A673 (cell line): ENCODE measurements at regions not wholly inside any gene's neighbourhood (a gene's known extent, or its start where the extent isn't known, plus 50 kb on each side); places are given as distances from the start of the nearest gene placed in this dataset.

ENCODE experiments used
- EZH2 ChIP-seq: fragments of 200-600 bp; sonication (generic); IDR thresholded peaks from 2 replicates; pipeline ENCODE4 v1.6.1; 2017; ENCODE audit warnings: borderline replicate concordance, low read depth, mild to moderate bottlenecking, mixed read lengths, antibody characterized with exemption, low read length; ENCODE audit not compliant: poor library complexity, severe bottlenecking
- TF ChIP-seq, protein P1 (sequence below): fragments of 300-800, 200-600 bp; sonication (generic); conservative IDR thresholded peaks from 2 replicates; pipeline ENCODE4 v1.5.1; 2017; ENCODE audit warnings: low read depth, mild to moderate bottlenecking, antibody characterized with exemption, low read length, moderate library complexity, mixed read lengths

DNA sequence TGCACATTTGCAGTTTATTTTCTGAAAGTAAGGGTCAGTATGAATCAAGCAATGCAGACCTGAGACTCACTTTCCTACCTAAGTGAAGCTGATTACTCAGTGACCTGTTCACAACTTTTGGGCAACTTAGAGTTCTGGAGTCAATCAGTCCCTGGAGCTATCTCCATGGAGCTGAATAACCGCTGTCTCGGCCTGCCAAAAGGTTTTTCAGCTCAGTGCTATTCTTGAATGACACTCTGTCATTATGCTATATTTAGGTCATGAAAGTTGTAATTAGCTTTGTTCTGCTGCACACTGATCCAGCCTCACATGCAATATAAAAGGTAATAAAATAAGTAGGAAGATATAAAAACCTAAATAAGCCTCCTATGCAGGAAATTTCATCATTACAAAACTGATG is 356.0 kb downstream of the BMP2 start:
- no peak for TF ChIP-seq EZH2
- TF ChIP-seq, protein P1, sequence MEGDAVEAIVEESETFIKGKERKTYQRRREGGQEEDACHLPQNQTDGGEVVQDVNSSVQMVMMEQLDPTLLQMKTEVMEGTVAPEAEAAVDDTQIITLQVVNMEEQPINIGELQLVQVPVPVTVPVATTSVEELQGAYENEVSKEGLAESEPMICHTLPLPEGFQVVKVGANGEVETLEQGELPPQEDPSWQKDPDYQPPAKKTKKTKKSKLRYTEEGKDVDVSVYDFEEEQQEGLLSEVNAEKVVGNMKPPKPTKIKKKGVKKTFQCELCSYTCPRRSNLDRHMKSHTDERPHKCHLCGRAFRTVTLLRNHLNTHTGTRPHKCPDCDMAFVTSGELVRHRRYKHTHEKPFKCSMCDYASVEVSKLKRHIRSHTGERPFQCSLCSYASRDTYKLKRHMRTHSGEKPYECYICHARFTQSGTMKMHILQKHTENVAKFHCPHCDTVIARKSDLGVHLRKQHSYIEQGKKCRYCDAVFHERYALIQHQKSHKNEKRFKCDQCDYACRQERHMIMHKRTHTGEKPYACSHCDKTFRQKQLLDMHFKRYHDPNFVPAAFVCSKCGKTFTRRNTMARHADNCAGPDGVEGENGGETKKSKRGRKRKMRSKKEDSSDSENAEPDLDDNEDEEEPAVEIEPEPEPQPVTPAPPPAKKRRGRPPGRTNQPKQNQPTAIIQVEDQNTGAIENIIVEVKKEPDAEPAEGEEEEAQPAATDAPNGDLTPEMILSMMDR = no peak
